Upper lobe of left lung (tissue), 6 donors: ENCODE measurements at regions not wholly inside any gene's neighbourhood (a gene's known extent, or its start where the extent isn't known, plus 50 kb on each side); places are given as distances from the start of the nearest gene placed in this dataset.

Source experiments
- ATAC-seq, 2 donors: fragments of 200-7000 bp; cut with Tn5 transposase; one replicate each; pipeline ENCODE4 v1.9.1; 2022; ENCODE audit warnings: mild to moderate bottlenecking in 2 of 2, moderate library complexity in 2 of 2; ENCODE audit not compliant: low FRiP score in 2 of 2
- DNase-seq, 2 donors: peaks; one replicate each; pipeline ENCODE4 v3.0.0-alpha.2; 2019 to 2020
- H3K27ac ChIP-seq, 4 donors: fragments of 200-600 bp; sonication (generic); one replicate each; pipeline ENCODE4 v1.5.1; 2016 to 2019
- H3K27me3 ChIP-seq, 4 donors: fragments of 200-600 bp; sonication (generic); one replicate each; pipeline ENCODE4 v1.5.1; 2017 to 2019
- H3K36me3 ChIP-seq, 4 donors: fragments of 200-600 bp; sonication (generic); one replicate each; pipeline ENCODE4 v1.5.1; 2016 to 2019
- H3K4me1 ChIP-seq, 4 donors: fragments of 200-600 bp; sonication (generic); one replicate each; pipeline ENCODE4 v1.5.1; 2018 to 2019
- H3K4me3 ChIP-seq, 4 donors: fragments of 200-600 bp; sonication (generic); one replicate each; pipeline ENCODE4 v1.5.1; 2017 to 2019; ENCODE audit warnings: mild to moderate bottlenecking in 2 of 4, moderate library complexity in 1 of 4
- H3K9me3 ChIP-seq, 4 donors: fragments of 200-600 bp; sonication (generic); one replicate each; pipeline ENCODE4 v1.5.1; 2018 to 2019
- EP300 ChIP-seq, 4 donors: sonication (generic); formaldehyde crosslinking; IDR thresholded peaks; one replicate each; pipeline ENCODE4 v1.5.1; 2017; ENCODE audit warnings: antibody characterized with exemption in 4 of 4, control low read depth in 2 of 4
- POLR2A ChIP-seq, 4 donors: fragments of 450-650 bp; IDR thresholded peaks; one replicate each; pipeline ENCODE4 v1.5.1; 2016 to 2017; ENCODE audit warnings: antibody characterized with exemption in 4 of 4, mild to moderate bottlenecking in 2 of 4
- POLR2AphosphoS5 ChIP-seq, 2 donors: sonication (generic); formaldehyde crosslinking; IDR thresholded peaks; one replicate each; pipeline ENCODE4 v1.5.1; 2017; ENCODE audit warnings: antibody characterized with exemption in 2 of 2
- WGBS, 2 donors: methylation state at CpG; one replicate each; pipeline ENCODE4 v1.1.5; 2017 to 2018; 5-methylcytosine and 5-hydroxymethylcytosine counted together
- TF ChIP-seq, protein P1 (sequence below), 6 experiments: fragments of 450-650 bp in 4 of 6; fragments of 200-600 bp in 2 of 6; sonication (generic) in 2 of 6; IDR thresholded peaks; one replicate each; pipeline ENCODE4 v1.5.1; 2016 to 2019; ENCODE audit warnings: antibody characterized with exemption in 6 of 6
- donor health status: DM: no; HTN: no; CAD: no; lungs with moderate emphysema.
- donor health status: DM: no; HTN: yes; CAD: no; lungs with severe emphysema.

DNA sequence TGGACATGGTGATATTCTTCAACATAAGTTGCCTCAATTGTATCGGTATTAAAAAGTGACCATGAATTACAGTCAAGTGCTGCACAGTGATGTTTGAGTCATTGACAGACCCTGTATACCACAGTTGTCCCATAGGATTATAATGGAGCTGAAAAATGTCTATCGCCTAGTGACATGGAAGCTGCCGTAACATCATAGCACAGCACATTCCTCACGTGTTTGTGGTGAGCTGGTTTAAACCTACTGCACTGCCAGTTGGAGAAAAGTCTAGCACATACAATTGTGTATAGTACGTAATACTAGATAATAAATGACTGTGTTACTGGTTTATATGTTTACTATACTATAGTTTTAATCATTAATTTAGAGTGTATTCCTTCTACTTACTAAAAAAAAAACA lies 150.2 kb downstream of the CDH26 start:
- no peak for ATAC-seq
- TF ChIP-seq POLR2AphosphoS5 (IDR thresholded peaks at IDR 0.05) (no peak), EP300 (IDR thresholded peaks at IDR 0.05) (no peak), POLR2A (IDR thresholded peaks at IDR 0.05) (no peak)
- TF ChIP-seq, protein P1, sequence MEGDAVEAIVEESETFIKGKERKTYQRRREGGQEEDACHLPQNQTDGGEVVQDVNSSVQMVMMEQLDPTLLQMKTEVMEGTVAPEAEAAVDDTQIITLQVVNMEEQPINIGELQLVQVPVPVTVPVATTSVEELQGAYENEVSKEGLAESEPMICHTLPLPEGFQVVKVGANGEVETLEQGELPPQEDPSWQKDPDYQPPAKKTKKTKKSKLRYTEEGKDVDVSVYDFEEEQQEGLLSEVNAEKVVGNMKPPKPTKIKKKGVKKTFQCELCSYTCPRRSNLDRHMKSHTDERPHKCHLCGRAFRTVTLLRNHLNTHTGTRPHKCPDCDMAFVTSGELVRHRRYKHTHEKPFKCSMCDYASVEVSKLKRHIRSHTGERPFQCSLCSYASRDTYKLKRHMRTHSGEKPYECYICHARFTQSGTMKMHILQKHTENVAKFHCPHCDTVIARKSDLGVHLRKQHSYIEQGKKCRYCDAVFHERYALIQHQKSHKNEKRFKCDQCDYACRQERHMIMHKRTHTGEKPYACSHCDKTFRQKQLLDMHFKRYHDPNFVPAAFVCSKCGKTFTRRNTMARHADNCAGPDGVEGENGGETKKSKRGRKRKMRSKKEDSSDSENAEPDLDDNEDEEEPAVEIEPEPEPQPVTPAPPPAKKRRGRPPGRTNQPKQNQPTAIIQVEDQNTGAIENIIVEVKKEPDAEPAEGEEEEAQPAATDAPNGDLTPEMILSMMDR (IDR thresholded peaks at IDR 0.05): no peak
- no peaks in the 10 kb centered on the region for H3K36me3 ChIP-seq
- 83 to 88% methylated on average over 5 of the region's 5 CpGs for WGBS, 2 donors
- no peaks in the 10 kb centered on the region for H3K9me3 ChIP-seq
- DNase-seq: no peak
- peaks cover 0 to 9% (median 0%) of the 10 kb centered on the region in 4 donors for H3K4me1 ChIP-seq
- H3K4me3 ChIP-seq: no peak overlapping the region
- no peaks in the 10 kb centered on the region for H3K27me3 ChIP-seq
- H3K27ac ChIP-seq: no peak overlapping the region

DNA sequence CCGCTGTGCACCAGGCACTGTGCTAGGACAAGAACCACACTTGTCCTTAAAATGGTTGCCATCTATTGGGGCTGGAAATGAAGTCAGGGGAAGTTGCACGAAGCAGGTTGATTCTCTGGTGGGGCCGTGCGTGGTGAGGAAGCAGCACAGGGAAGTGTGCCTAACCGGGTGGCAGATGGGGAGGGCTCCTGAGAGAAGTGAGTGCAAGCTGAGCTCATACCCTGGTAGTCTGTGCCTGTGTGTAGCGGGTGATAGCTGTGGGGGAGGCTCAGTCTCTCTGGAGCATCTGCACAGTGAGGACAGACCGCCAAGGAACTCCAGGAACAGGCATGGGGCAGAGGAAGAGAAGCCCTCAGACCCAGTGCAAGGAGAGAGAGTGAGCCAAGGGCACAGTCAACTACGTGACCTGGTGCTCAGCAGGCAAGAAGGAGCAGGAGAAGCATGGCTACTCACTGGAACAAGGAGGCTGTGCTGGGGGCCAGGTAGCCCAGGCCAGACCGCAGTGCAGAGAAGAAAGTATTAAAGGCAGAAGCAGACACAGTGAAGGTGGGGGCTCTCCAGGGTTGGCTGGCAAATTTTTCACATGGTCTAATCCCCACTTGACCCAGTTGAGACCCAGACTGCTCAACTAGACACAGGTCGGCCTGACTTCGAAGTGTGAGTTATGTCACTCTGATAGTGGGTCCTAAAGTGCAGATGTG lies 155.0 kb downstream of the CDH26 start:
- no peak for TF ChIP-seq POLR2AphosphoS5 (IDR thresholded peaks at IDR 0.05)
- TF ChIP-seq EP300 (IDR thresholded peaks at IDR 0.05): no peak
- TF ChIP-seq, protein P1 (IDR thresholded peaks at IDR 0.05): no peak
- no peak for TF ChIP-seq POLR2A (IDR thresholded peaks at IDR 0.05)
- Histone ChIP-seq H3K36me3 (no peaks in the 10 kb centered on the region), H3K27me3 (no peaks in the 10 kb centered on the region), H3K4me1 (peaks cover 7 to 20% (median 9%) of the 10 kb centered on the region in 4 donors), H3K4me3 (no peak overlapping the region), H3K27ac (no peak overlapping the region), H3K9me3 (no peaks in the 10 kb centered on the region)
- 76 to 84% methylated on average over 11 of the region's 11 CpGs for WGBS, 2 donors
- ATAC-seq (peak; percentile 47 to 48), DNase-seq (peak in 1 of 2 donors; percentile 62)

DNA sequence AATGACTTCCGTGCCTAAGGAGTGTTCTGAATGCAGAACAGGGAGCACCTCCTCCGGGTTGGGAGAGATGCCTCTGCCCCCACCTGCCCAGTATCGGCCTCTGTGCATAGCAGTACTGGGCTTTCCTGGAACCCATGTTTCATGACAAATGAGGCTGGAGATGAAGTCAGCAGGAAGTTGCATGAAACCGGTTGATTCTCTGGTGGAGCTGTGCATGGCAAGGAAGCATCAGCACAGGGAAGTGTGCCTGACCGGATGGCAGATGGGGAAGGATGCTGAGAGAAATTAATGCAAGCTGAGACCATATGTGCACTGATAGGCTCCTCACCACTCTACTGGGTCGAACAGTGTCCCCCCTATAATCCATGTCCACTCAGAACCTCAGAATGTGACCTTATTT lies 155.5 kb downstream of the CDH26 start:
- H3K4me3 ChIP-seq: no peak overlapping the region
- WGBS, 2 donors: 66 to 79% methylated on average over 3 to 6 of the region's 6 CpGs
- peak in 1 of 2 donors; percentile 9 for ATAC-seq
- TF ChIP-seq, protein P1 (IDR thresholded peaks at IDR 0.05): no peak
- TF ChIP-seq POLR2A (IDR thresholded peaks at IDR 0.05): no peak
- TF ChIP-seq POLR2AphosphoS5 (IDR thresholded peaks at IDR 0.05): no peak
- TF ChIP-seq EP300 (IDR thresholded peaks at IDR 0.05): no peak
- no peaks in the 10 kb centered on the region for H3K36me3 ChIP-seq
- no peaks in the 10 kb centered on the region for H3K9me3 ChIP-seq
- no peak overlapping the region for H3K27ac ChIP-seq
- H3K27me3 ChIP-seq: no peaks in the 10 kb centered on the region
- H3K4me1 ChIP-seq: peaks cover 7 to 20% (median 9%) of the 10 kb centered on the region in 4 donors
- peak in 1 of 2 donors; percentile 28 for DNase-seq

DNA sequence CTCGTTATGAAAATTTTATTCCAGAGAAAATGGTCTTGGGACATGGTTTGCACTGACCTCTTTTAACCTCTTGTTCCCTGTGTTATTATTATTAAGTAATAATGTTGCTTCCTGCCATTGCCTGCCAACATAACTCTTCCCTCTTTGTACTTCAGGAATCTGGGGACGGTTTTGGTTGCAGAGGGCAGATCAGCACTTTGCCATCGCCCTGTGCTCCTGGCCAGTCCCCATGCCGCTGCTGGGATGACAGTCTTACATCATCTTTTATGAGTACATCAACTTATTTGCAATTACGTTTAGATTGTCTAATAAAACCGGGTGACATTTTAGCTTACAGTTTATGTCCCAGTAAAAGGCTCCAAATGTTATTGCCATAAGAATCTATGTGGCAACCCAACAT lies 157.2 kb downstream of the CDH26 start:
- Histone ChIP-seq H3K27ac (no peak overlapping the region), H3K4me3 (no peak overlapping the region), H3K9me3 (no peaks in the 10 kb centered on the region), H3K36me3 (no peaks in the 10 kb centered on the region), H3K4me1 (peaks cover 7 to 20% (median 9%) of the 10 kb centered on the region in 4 donors), H3K27me3 (no peaks in the 10 kb centered on the region)
- WGBS, 2 donors: 35 to 54% methylated on average over 6 of the region's 6 CpGs
- no peak for TF ChIP-seq POLR2A (IDR thresholded peaks at IDR 0.05)
- TF ChIP-seq, protein P1 (IDR thresholded peaks at IDR 0.05): no peak
- no peak for TF ChIP-seq EP300 (IDR thresholded peaks at IDR 0.05)
- TF ChIP-seq POLR2AphosphoS5 (IDR thresholded peaks at IDR 0.05): no peak
- ATAC-seq (peak in 1 of 2 donors; percentile 58), DNase-seq (peak in 1 of 2 donors; percentile 31)
